Coronary artery (tissue), 2 donors: ENCODE measurements at regions not wholly inside any gene's neighbourhood (a gene's known extent, or its start where the extent isn't known, plus 50 kb on each side); places are given as distances from the start of the nearest gene placed in this dataset.

Experiments used
- DNase-seq: peaks from one replicate; pipeline ENCODE4 v3.0.0-alpha.2; 2017; ENCODE audit warnings: low spot score
- H3K27ac ChIP-seq, 2 donors: fragments of 200-600 bp; sonication (generic); one replicate each; pipeline ENCODE4 v1.5.1; 2016 to 2019
- H3K4me3 ChIP-seq: fragments of 200-600 bp; sonication (generic); 2 replicates; pipeline ENCODE4 v1.5.1; 2016; ENCODE audit warnings: mild to moderate bottlenecking, moderate library complexity
- CTCF ChIP-seq: fragments of 200-600 bp; sonication (generic); IDR thresholded peaks from one replicate; pipeline ENCODE4 v1.5.1; 2019; ENCODE audit warnings: antibody characterized with exemption

- TF ChIP-seq CTCF = no peak
- DNase-seq = no peak
- no peak overlapping the region for H3K4me3 ChIP-seq
- H3K27ac ChIP-seq = no peak overlapping the region
These were observed 214.5 kb upstream of the IGF1 start for GRCh38 chr12:102694903-102695302.

GRCh38 chr12:102691773-102692555 is 211.6 kb upstream of the IGF1 start:
- H3K4me3 ChIP-seq = no peak overlapping the region
- DNase-seq = no peak
- no peak overlapping the region for H3K27ac ChIP-seq
- TF ChIP-seq CTCF = no peak

- Histone ChIP-seq H3K4me3 (no peak overlapping the region), H3K27ac (no peak overlapping the region)
- DNase-seq = no peak
- no peak for TF ChIP-seq CTCF
These were observed 209.9 kb upstream of the IGF1 start for GRCh38 chr12:102690253-102690652.

- H3K27ac ChIP-seq = no peak overlapping the region
- no peak for TF ChIP-seq CTCF
- no peak overlapping the region for H3K4me3 ChIP-seq
- DNase-seq = no peak
These were observed 209.3 kb upstream of the IGF1 start for GRCh38 chr12:102689701-102690100.

GRCh38 chr12:102687523-102687922 is 207.2 kb upstream of the IGF1 start:
- H3K27ac ChIP-seq = no peak overlapping the region
- DNase-seq = no peak
- no peak overlapping the region for H3K4me3 ChIP-seq
- no peak for TF ChIP-seq CTCF

- TF ChIP-seq CTCF = no peak
- Histone ChIP-seq H3K4me3 (no peak overlapping the region), H3K27ac (no peak overlapping the region)
- DNase-seq = no peak
These were observed 205.5 kb upstream of the IGF1 start for GRCh38 chr12:102685841-102686240.

- H3K4me3 ChIP-seq = no peak overlapping the region
- DNase-seq = no peak
- TF ChIP-seq CTCF = no peak
- no peak overlapping the region for H3K27ac ChIP-seq
These were observed 204.8 kb upstream of the IGF1 start for GRCh38 chr12:102685172-102685571.
